B cell (primary cell): ENCODE measurements at regions not wholly inside any gene's neighbourhood (a gene's known extent, or its start where the extent isn't known, plus 50 kb on each side); places are given as distances from the start of the nearest gene placed in this dataset.

Experiments used
- CTCF ChIP-seq: fragments of 200-600 bp; IDR thresholded peaks from one replicate; pipeline ENCODE4 v1.8.0; 2022; ENCODE audit warnings: antibody characterized with exemption, mild to moderate bottlenecking
- EZH2 ChIP-seq: IDR thresholded peaks from 2 replicates; pipeline ENCODE4 v1.6.1; 2012; ENCODE audit warnings: borderline replicate concordance, low read depth, mild to moderate bottlenecking, moderate library complexity, low read length; ENCODE audit not compliant: insufficient read depth, poor library complexity, severe bottlenecking

- TF ChIP-seq EZH2 (no peak), CTCF (no peak)
Observed at GRCh38 chr9:129258823-129259301, 80.8 kb upstream of the IER5L start.
